ENCODE measurements at regions not wholly inside any gene's neighbourhood (a gene's known extent, or its start where the extent isn't known, plus 50 kb on each side); places are given as distances from the start of the nearest gene placed in this dataset.
"Not testable (repeated sequence)": the region's sequence is repeated elsewhere in the genome, so short reads cannot be mapped to it uniquely, and the experiment has no call there.

- not testable (repeated sequence) for TF ChIP-seq CTCF, POLR2A (IDR thresholded peaks at IDR 0.05)
These were observed 369.8 kb downstream of the TMEM121 start for GRCh38 chr14:105896206-105896605.
